T-cell (primary cell): ENCODE measurements at regions not wholly inside any gene's neighbourhood (a gene's known extent, or its start where the extent isn't known, plus 50 kb on each side); places are given as distances from the start of the nearest gene placed in this dataset.

Source experiments
- ATAC-seq, 4 experiments: fragments of 200-7000 bp in 3 of 4; fragments of 150-1000 bp in 1 of 4; cut with Tn5 transposase; replicated peaks in 1 of 4; 1 replicate in 3 of 4; 2 replicates in 1 of 4; pipeline ENCODE4 v1.10.0; 2021; ENCODE audit warnings: moderate library complexity in 3 of 4, mild to moderate bottlenecking in 2 of 4, moderate number of reproducible peaks in 1 of 4
- CTCF ChIA-PET, 2 donors: fragments of 300-600 bp; sonication (Branson Sonifier 250); formaldehyde crosslinking; loops; one replicate each; lab custom pipeline; 2022; ENCODE audit warnings: antibody characterized with exemption in 2 of 2; lab: Charles Lee
- POLR2A ChIA-PET, 2 donors: fragments of 300-600 bp; sonication (Branson Sonifier 250); formaldehyde crosslinking; loops; one replicate each; lab custom pipeline; 2022; ENCODE audit warnings: antibody characterized with exemption in 2 of 2; lab: Charles Lee
- DNase-seq, 35 experiments: peaks; one replicate each; pipeline versions ENCODE4 v3.0.0 to v3.0.0-alpha.2; 2013 to 2023
- H3K27ac ChIP-seq: one replicate; pipeline ENCODE4 v1.5.1; 2013; ENCODE audit warnings: low read length
- H3K27me3 ChIP-seq, 2 experiments: replicated peaks in 1 of 2; 1 replicate in 1 of 2; 2 replicates in 1 of 2; pipeline versions ENCODE4 v1.6.1 to v1.7.0; 2013; ENCODE audit warnings: low read length in 1 of 2, mixed read lengths in 1 of 2; ENCODE audit not compliant: control insufficient read depth in 2 of 2, insufficient read depth in 2 of 2; ENCODE audit errors: extremely low read depth in 1 of 2
- H3K36me3 ChIP-seq, 2 donors: 1 replicate in 1 of 2; 2 replicates in 1 of 2; pipeline versions ENCODE4 v1.6.1 to v1.7.0; 2013; ENCODE audit warnings: low read length in 1 of 2; ENCODE audit not compliant: control insufficient read depth in 2 of 2, insufficient read depth in 1 of 2; ENCODE audit errors: extremely low read depth in 1 of 2
- H3K4me1 ChIP-seq, 2 experiments: 1 replicate in 1 of 2; 2 replicates in 1 of 2; pipeline versions ENCODE4 v1.6.1 to v1.7.0; 2013; ENCODE audit warnings: low read length in 2 of 2, mixed read lengths in 1 of 2; ENCODE audit not compliant: insufficient read depth in 2 of 2, control insufficient read depth in 1 of 2; ENCODE audit errors: extremely low read depth in 1 of 2
- H3K4me3 ChIP-seq, 2 donors: 1 replicate in 1 of 2; 2 replicates in 1 of 2; pipeline versions ENCODE4 v1.5.1 to v1.7.0; 2013; ENCODE audit warnings: mild to moderate bottlenecking in 2 of 2, low read length in 1 of 2, moderate library complexity in 1 of 2; ENCODE audit not compliant: control insufficient read depth in 1 of 2; ENCODE audit errors: extremely low read depth in 1 of 2
- H3K9me3 ChIP-seq: 2 replicates; pipeline ENCODE4 v1.7.0; 2013
- H3K27ac Mint-ChIP-seq, 2 donors: one replicate each; pipeline ENCODE4 v1.8.0; 2020 to 2021; ENCODE audit warnings: mild to moderate bottlenecking in 2 of 2, mixed read lengths in 2 of 2
- H3K27me3 Mint-ChIP-seq, 2 donors: one replicate each; pipeline ENCODE4 v1.8.0; 2021 to 2022; ENCODE audit warnings: mixed read lengths in 2 of 2
- H3K36me3 Mint-ChIP-seq: one replicate; pipeline ENCODE4 v1.8.0; 2021; ENCODE audit warnings: mixed read lengths
- H3K4me1 Mint-ChIP-seq, 3 donors: one replicate each; pipeline ENCODE4 v1.8.0; 2020 to 2022; ENCODE audit warnings: mixed read lengths in 3 of 3, mild to moderate bottlenecking in 1 of 3
- H3K4me3 Mint-ChIP-seq, 3 donors: one replicate each; pipeline ENCODE4 v1.8.0; 2020 to 2022; ENCODE audit warnings: mild to moderate bottlenecking in 3 of 3, mixed read lengths in 3 of 3, moderate library complexity in 3 of 3
- H3K9me3 Mint-ChIP-seq, 3 donors: one replicate each; pipeline ENCODE4 v1.8.0; 2020 to 2022; ENCODE audit warnings: mixed read lengths in 3 of 3
- WGBS: methylation state at CpG from one replicate; pipeline ENCODE4 v1.1.5; 2013; ENCODE audit warnings: missing lambda C conversion rate; ENCODE audit not compliant: insufficient coverage; 5-methylcytosine and 5-hydroxymethylcytosine counted together

DNA sequence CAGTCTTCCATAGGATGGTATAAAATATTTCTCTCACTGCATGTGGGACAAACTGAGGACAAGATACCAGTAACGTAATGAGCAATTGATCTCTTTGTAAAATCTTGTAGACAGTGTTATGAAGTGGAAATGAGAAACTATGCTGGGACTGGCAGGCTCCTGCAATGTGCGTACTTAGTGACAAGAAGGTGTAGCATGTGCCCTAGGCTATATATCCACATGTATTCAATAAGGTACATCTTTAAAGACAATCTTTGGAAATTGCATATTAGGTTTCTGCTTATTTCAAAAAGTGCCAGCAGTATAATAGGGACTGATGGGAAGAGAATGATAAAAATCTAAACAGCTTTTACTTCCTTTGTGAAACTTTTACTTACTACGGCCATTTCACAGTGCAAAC, 81.9 kb upstream of the GREM2 start:
- DNase-seq, result no peak
- H3K27ac Mint-ChIP-seq, result no peak overlapping the region

DNA sequence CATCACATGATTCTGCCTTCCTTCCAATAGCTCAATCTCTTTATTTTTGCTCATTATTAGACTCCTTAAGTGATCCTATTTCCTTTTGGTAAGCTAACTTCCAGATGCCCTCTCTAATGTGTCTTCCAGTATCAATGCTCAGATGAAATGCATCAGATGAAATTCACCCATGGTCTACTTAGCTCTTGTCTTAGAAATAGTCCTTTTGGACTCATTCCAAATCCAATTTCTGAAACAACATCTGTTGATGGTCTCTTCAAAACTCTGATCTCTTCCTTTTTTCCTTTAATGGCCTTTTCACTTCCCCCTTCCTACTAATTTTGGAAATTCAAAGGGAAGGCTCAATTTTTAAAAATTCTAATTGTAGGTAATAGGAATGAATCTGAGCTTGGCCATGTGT, 81.1 kb upstream of the GREM2 start:
- Mint-ChIP-seq H3K4me3 (no peak overlapping the region), H3K27ac (no peak overlapping the region), H3K9me3 (no peaks in the 10 kb centered on the region), H3K36me3 (no peaks in the 10 kb centered on the region), H3K27me3 (peaks cover 0 to 3% of the 10 kb centered on the region in 2 donors), H3K4me1 (peaks cover 0 to 3% (median under 1%) of the 10 kb centered on the region in 3 donors)
- no peak overlapping the region for H3K27ac ChIP-seq
- ChIA-PET POLR2A (interaction anchor here in 1 of 2 donors (0.5 kb wide), 1 partner anchor 44 kb away, joined by 3 read pairs; no protein-coding TSS in a partner anchor), CTCF (interaction anchor here in 1 of 2 donors (1.2 kb wide), 1 partner anchor 238 kb away, joined by 4 read pairs; no protein-coding TSS in a partner anchor)
- no peaks in the 10 kb centered on the region for H3K27me3 ChIP-seq
- no peaks in the 10 kb centered on the region for H3K4me1 ChIP-seq
- no peaks in the 10 kb centered on the region for H3K36me3 ChIP-seq
- DNase-seq (no peak), ATAC-seq (no peak)
- H3K4me3 ChIP-seq, result no peak overlapping the region
- no peaks in the 10 kb centered on the region for H3K9me3 ChIP-seq

More for the DNA sequence above, 81.9 kb upstream of the GREM2 start:
- H3K4me3 ChIP-seq, result no peak overlapping the region
- peaks cover 0 to 3% of the 10 kb centered on the region in 2 donors for H3K27me3 Mint-ChIP-seq
- ChIA-PET CTCF (interaction anchor here in 1 of 2 donors (1.2 kb wide), 1 partner anchor 239 kb away, joined by 4 read pairs; no protein-coding TSS in a partner anchor), POLR2A (no interaction called here)
- no peaks in the 10 kb centered on the region for H3K9me3 ChIP-seq
- H3K36me3 Mint-ChIP-seq, result no peaks in the 10 kb centered on the region
- H3K4me3 Mint-ChIP-seq, result no peak overlapping the region
- no peaks in the 10 kb centered on the region for H3K9me3 Mint-ChIP-seq
- no peak overlapping the region for H3K27ac ChIP-seq
- ATAC-seq, result no peak
- H3K4me1 ChIP-seq, result no peaks in the 10 kb centered on the region
- no peaks in the 10 kb centered on the region for H3K4me1 Mint-ChIP-seq
- WGBS, result no CpG with 5 or more reads among the region's 3 CpGs
- H3K27me3 ChIP-seq, result no peaks in the 10 kb centered on the region
- no peaks in the 10 kb centered on the region for H3K36me3 ChIP-seq

DNA sequence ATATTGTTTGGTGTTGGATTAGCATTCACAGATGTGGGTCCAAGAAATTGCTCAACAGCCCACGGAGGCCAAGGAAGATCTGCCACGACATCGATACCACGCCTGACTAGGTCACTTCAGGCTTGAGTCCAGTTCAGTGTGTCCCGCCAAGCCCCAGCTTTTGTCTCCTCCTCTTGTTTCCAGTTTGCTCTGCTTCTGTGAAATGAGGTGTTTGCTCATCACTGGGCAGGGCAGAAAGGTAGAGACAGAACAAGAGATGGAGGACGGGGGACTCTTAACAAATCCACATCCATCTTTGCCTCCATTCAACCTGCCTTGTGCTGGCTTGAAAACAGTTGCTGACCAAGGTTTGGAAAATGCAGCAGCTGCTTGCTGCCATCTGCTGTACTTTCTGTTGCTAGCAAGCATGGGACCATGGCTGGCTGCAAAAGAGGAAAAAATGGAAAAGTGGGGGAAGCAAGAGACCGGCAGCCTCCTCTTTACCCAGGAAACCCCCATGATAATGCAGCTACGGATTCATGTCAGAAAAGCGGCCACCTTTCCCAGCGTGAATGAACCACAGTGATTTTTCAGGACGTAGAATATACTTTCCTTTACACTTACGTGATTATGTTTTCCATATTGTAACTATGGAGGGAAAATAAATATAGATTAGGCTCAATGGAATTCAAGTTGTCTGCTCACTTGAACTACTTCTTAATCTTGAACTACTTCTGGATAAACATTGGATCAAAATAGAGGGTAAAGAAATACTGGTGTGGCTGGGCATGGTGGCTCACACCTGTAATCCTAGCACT, 80.2 kb upstream of the GREM2 start:
- Mint-ChIP-seq H3K9me3 (no peaks in the 10 kb centered on the region), H3K27me3 (peaks cover 0 to 3% of the 10 kb centered on the region in 2 donors), H3K36me3 (no peaks in the 10 kb centered on the region), H3K27ac (no peak overlapping the region), H3K4me1 (peaks cover 0 to 13% (median 10%) of the 10 kb centered on the region in 3 donors), H3K4me3 (no peak overlapping the region)
- Histone ChIP-seq H3K9me3 (no peaks in the 10 kb centered on the region), H3K4me3 (no peak overlapping the region), H3K4me1 (no peaks in the 10 kb centered on the region), H3K27me3 (no peaks in the 10 kb centered on the region), H3K36me3 (no peaks in the 10 kb centered on the region), H3K27ac (no peak overlapping the region)
- DNase-seq (peak in 7 of 35 experiments; percentile 0 to 35 (median 7)), ATAC-seq (no peak)
- CTCF ChIA-PET, result interaction anchor here in 1 of 2 donors (1.2 to 1.3 kb wide), 3 partner anchors 234 to 237 kb away, joined by 4 to 8 read pairs (median 6); no protein-coding TSS in a partner anchor
- 92% methylated on average over 2 of the region's 12 CpGs for WGBS
- POLR2A ChIA-PET, result interaction anchor here in 1 of 2 donors (0.5 kb wide), 1 partner anchor 43 kb away, joined by 3 read pairs; no protein-coding TSS in a partner anchor

DNA sequence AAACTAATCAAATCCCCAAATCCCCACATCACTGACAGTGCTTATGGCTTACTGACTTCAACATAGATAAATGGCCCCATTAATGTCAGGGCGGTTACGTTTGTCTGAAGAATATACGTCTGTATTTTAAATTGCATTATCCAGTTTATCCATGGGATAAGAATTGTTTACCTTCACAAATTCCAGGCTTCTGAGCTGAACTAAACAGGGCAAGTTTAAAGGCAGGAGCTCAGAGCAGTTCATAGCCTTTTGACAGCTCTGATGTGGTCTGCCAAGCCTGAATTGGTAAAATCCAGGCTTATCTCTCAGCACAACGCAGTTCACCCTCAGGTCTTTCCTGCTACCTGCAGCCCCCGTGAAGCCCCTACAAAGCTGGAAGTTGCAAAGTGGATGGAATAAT, 79.5 kb upstream of the GREM2 start:
- WGBS, result 78% methylated on average over 1 of the region's 5 CpGs
- ChIA-PET POLR2A (interaction anchor here in 1 of 2 donors (0.7 kb wide), 1 partner anchor 238 kb away, joined by 4 read pairs; no protein-coding TSS in a partner anchor), CTCF (interaction anchor here (0.6 to 1.3 kb wide), 3 partner anchors 13 to 236 kb away, joined by 5 to 8 read pairs (median 6); no protein-coding TSS in a partner anchor)
- ATAC-seq (no peak), DNase-seq (no peak)
- Mint-ChIP-seq H3K27ac (no peak overlapping the region), H3K36me3 (no peaks in the 10 kb centered on the region), H3K9me3 (no peaks in the 10 kb centered on the region), H3K27me3 (peaks cover 0 to 3% of the 10 kb centered on the region in 2 donors), H3K4me3 (no peak overlapping the region), H3K4me1 (peaks cover 0 to 16% (median 11%) of the 10 kb centered on the region in 3 donors)
- no peaks in the 10 kb centered on the region for H3K27me3 ChIP-seq
- no peaks in the 10 kb centered on the region for H3K36me3 ChIP-seq
- no peak overlapping the region for H3K27ac ChIP-seq
- no peaks in the 10 kb centered on the region for H3K4me1 ChIP-seq
- no peaks in the 10 kb centered on the region for H3K9me3 ChIP-seq
- no peak overlapping the region for H3K4me3 ChIP-seq

DNA sequence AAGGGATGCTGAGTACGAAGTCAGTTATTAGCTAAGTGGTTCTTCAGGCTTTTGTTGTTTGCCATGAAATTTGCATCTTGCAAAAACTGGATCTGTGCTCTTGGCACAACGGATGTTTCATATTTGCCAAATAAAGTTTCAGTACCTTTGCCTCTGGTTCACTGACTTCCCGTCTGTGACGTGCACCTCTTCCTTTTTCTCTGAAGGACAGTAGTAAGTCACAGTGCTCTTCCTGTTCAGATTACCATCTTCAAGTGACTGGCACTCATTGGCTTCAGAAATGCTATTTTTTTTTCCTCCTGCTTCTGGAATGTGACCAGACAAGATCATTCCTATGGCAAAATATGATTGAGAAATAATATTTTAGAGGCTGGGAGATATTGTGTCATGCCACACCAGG, 75.9 kb upstream of the GREM2 start:
- H3K27ac Mint-ChIP-seq, result peak overlapping the region; percentile 71 to 89
- ATAC-seq (peak in 3 of 4 experiments; percentile 48 to 81 (median 70)), DNase-seq (peak in 7 of 35 experiments; percentile 4 to 22 (median 6))
- no peaks in the 10 kb centered on the region for H3K36me3 Mint-ChIP-seq
- CTCF ChIA-PET, result interaction anchor here in 1 of 2 donors (0.7 kb wide), 1 partner anchor 26 kb away, joined by 4 read pairs; no protein-coding TSS in a partner anchor
- no peaks in the 10 kb centered on the region for H3K27me3 ChIP-seq
- peaks cover 0 to 16% (median 11%) of the 10 kb centered on the region in 3 donors for H3K4me1 Mint-ChIP-seq
- peaks cover 0 to 3% (median 0%) of the 10 kb centered on the region in 3 donors for H3K9me3 Mint-ChIP-seq
- no peaks in the 10 kb centered on the region for H3K27me3 Mint-ChIP-seq
- H3K9me3 ChIP-seq, result no peaks in the 10 kb centered on the region
- 30% methylated on average over 4 of the region's 4 CpGs for WGBS
- H3K4me3 ChIP-seq, result no peak overlapping the region
- H3K27ac ChIP-seq, result peak overlapping the region; percentile 57
- H3K36me3 ChIP-seq, result no peaks in the 10 kb centered on the region
- H3K4me3 Mint-ChIP-seq, result no peak overlapping the region
- POLR2A ChIA-PET, result no interaction called here
- no peaks in the 10 kb centered on the region for H3K4me1 ChIP-seq

DNA sequence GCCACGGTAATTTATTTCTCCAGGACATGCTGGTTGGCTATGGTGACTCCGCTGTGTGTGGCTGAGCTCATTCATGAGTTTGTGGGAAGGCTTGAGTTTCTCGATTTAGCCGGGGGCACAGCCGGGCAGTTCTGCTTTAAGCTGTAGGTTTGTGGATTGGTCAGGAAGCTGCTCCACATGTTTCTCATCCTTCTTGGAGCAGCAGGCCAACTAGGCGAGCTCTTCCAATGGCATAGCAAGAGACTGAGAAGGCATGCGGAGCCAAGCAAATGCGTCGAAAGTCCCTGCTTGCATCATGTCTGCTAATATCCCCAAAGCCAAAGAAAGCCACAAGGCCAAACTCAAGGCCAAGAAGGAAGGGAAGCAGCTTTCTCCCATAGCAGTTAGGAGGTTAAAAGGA, 71.6 kb upstream of the GREM2 start:
- no peak for ATAC-seq
- no peaks in the 10 kb centered on the region for H3K36me3 Mint-ChIP-seq
- DNase-seq, result no peak
- peaks cover 4 to 10% (median 4%) of the 10 kb centered on the region in 3 donors for H3K9me3 Mint-ChIP-seq
- 90% methylated on average over 5 of the region's 9 CpGs for WGBS
- no peaks in the 10 kb centered on the region for H3K27me3 Mint-ChIP-seq
- H3K4me3 Mint-ChIP-seq, result no peak overlapping the region
- no peak overlapping the region for H3K27ac Mint-ChIP-seq
- CTCF ChIA-PET, result no interaction called here
- no peaks in the 10 kb centered on the region for H3K9me3 ChIP-seq
- peaks cover 0 to 14% (median 11%) of the 10 kb centered on the region in 3 donors for H3K4me1 Mint-ChIP-seq
- no peaks in the 10 kb centered on the region for H3K36me3 ChIP-seq
- POLR2A ChIA-PET, result no interaction called here
- H3K27ac ChIP-seq, result no peak overlapping the region
- no peaks in the 10 kb centered on the region for H3K4me1 ChIP-seq
- no peaks in the 10 kb centered on the region for H3K27me3 ChIP-seq
- H3K4me3 ChIP-seq, result no peak overlapping the region
